OCI-LY3 (cell line): ENCODE measurements at regions not wholly inside any gene's neighbourhood (a gene's known extent, or its start where the extent isn't known, plus 50 kb on each side); places are given as distances from the start of the nearest gene placed in this dataset.

Source experiments
- H2AFZ ChIP-seq: fragments of 200-600, 300-600 bp; shearing (Covaris generic); 2 replicates; pipeline ENCODE4 v1.6.0; 2014; ENCODE audit warnings: antibody characterized with exemption, low read depth, low read length
- H3K27ac ChIP-seq: fragments of 200-600, 300-600 bp; sonication (generic); 2 replicates; pipeline ENCODE4 v1.5.1; 2014; ENCODE audit warnings: mild to moderate bottlenecking, low read length, moderate library complexity, mixed read lengths
- H3K27me3 ChIP-seq: fragments of 200-600, 300-600 bp; sonication (generic); 2 replicates; pipeline ENCODE4 v1.6.1; 2014; ENCODE audit warnings: low read depth, low read length, mixed read lengths
- H3K36me3 ChIP-seq: fragments of 200-600, 300-600 bp; sonication (generic); replicated peaks from 2 replicates; pipeline ENCODE3; 2014; ENCODE audit warnings: low read depth, low read length, mixed read lengths
- H3K4me1 ChIP-seq: fragments of 300-600, 200-600 bp; sonication (generic); 2 replicates; pipeline ENCODE4 v1.6.1; 2014; ENCODE audit warnings: low read length, mixed read lengths
- H3K4me2 ChIP-seq: fragments of 200-600, 300-600 bp; sonication (generic); 2 replicates; pipeline ENCODE4 v1.6.1; 2014; ENCODE audit warnings: low read length, mixed read lengths
- H3K4me3 ChIP-seq: fragments of 300-600, 200-600 bp; sonication (generic); 2 replicates; pipeline ENCODE4 v1.5.1; 2014; ENCODE audit warnings: antibody characterized with exemption, mild to moderate bottlenecking, low read length, moderate library complexity
- H3K79me2 ChIP-seq: fragments of 300-600, 200-600 bp; shearing (Covaris generic); 2 replicates; pipeline ENCODE4 v1.6.1; 2014; ENCODE audit warnings: mild to moderate bottlenecking, low read length, mixed read lengths
- H3K9ac ChIP-seq: fragments of 300-600, 200-600 bp; shearing (Covaris generic); 2 replicates; pipeline ENCODE4 v1.6.0; 2014; ENCODE audit warnings: mild to moderate bottlenecking, low read length, moderate library complexity
- H3K9me3 ChIP-seq: fragments of 200-600, 300-600 bp; shearing (Covaris generic); 2 replicates; pipeline ENCODE4 v1.6.1; 2014; ENCODE audit warnings: low read length, mixed read lengths; ENCODE audit not compliant: insufficient read depth
- H4K20me1 ChIP-seq: fragments of 200-600, 300-600 bp; sonication (generic); 2 replicates; pipeline ENCODE4 v1.6.1; 2016; ENCODE audit warnings: low read length, mixed read lengths; ENCODE audit not compliant: insufficient read depth
- EZH2phosphoT487 ChIP-seq: fragments of 200-600 bp; shearing (Covaris generic); IDR thresholded peaks from 2 replicates; pipeline ENCODE4 v1.6.1; 2018; ENCODE audit warnings: antibody characterized with exemption, mixed run types, low read depth
- TF ChIP-seq, protein P1 (sequence below): fragments of 200-600, 300-600 bp; sonication (generic); IDR thresholded peaks from 2 replicates; pipeline ENCODE4 v1.5.1; 2014; ENCODE audit warnings: antibody characterized with exemption, low read length, low read depth

GRCh38 chr6:27837625-27838057 is 74.6 kb downstream of the OR2B2 start:
- peak overlapping the region; percentile 79 for H2AFZ ChIP-seq
- H3K4me2 ChIP-seq: peak overlapping the region; percentile 70
- H3K4me1 ChIP-seq: peaks cover 23% of the 10 kb centered on the region
- H3K4me3 ChIP-seq: peak overlapping the region; percentile 77
- H3K79me2 ChIP-seq: no peaks in the 10 kb centered on the region
- peak overlapping the region; percentile 84 for H3K9ac ChIP-seq
- H3K36me3 ChIP-seq: no peaks in the 10 kb centered on the region
- H3K9me3 ChIP-seq: peaks cover 13% of the 10 kb centered on the region; the same call in 1 of the 2 replicates
- TF ChIP-seq EZH2phosphoT487: no peak
- TF ChIP-seq, protein P1, sequence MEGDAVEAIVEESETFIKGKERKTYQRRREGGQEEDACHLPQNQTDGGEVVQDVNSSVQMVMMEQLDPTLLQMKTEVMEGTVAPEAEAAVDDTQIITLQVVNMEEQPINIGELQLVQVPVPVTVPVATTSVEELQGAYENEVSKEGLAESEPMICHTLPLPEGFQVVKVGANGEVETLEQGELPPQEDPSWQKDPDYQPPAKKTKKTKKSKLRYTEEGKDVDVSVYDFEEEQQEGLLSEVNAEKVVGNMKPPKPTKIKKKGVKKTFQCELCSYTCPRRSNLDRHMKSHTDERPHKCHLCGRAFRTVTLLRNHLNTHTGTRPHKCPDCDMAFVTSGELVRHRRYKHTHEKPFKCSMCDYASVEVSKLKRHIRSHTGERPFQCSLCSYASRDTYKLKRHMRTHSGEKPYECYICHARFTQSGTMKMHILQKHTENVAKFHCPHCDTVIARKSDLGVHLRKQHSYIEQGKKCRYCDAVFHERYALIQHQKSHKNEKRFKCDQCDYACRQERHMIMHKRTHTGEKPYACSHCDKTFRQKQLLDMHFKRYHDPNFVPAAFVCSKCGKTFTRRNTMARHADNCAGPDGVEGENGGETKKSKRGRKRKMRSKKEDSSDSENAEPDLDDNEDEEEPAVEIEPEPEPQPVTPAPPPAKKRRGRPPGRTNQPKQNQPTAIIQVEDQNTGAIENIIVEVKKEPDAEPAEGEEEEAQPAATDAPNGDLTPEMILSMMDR: no peak
- H4K20me1 ChIP-seq: no peaks in the 10 kb centered on the region
- peak overlapping the region; percentile 95 for H3K27ac ChIP-seq
- H3K27me3 ChIP-seq: no peaks in the 10 kb centered on the region

GRCh38 chr6:27836783-27837624 is 75.2 kb downstream of the OR2B2 start:
- Histone ChIP-seq H4K20me1 (no peaks in the 10 kb centered on the region), H3K4me3 (peak overlapping the region; percentile 77), H3K27ac (peak overlapping the region; percentile 95), H3K27me3 (no peaks in the 10 kb centered on the region), H3K36me3 (no peaks in the 10 kb centered on the region), H3K4me1 (peaks cover 23% of the 10 kb centered on the region), H3K4me2 (peak overlapping the region; percentile 70), H3K9me3 (peaks cover 13% of the 10 kb centered on the region; the same call in 1 of the 2 replicates), H3K9ac (peak overlapping the region; percentile 84), H3K79me2 (no peaks in the 10 kb centered on the region), H2AFZ (peak overlapping the region; percentile 79)
- TF ChIP-seq EZH2phosphoT487: no peak
- TF ChIP-seq, protein P1: no peak

DNA sequence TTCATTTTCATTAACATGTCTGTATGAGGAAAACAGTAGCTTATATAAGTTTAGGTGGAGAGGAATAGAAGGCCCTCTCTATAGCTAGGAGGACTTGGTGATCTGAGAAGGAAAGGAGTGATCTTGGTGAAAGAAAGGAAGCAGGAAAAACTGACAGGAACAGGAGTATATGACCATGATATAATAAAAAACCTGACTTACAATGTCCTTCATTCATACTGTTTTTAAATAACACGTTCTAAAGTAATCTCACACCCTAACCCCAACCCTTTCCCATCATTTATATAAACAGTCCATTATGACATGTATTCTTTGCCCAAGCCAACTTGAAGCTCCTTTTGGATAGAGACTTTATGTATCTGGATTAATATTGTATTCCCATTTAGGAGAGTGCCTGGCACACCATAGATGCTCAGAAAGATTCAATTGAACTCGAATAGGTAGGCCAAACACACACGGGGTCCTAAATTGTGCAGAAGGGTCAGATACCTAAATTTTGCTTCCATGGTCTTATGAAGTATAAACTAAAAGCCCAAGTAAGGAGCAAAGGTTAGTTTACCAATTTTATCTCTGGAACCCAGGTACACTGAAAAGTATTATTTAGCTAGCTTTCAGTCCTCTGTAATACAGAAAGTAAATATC is 75.9 kb downstream of the OR2B2 start:
- H3K27ac ChIP-seq: peak overlapping the region; percentile 95
- TF ChIP-seq, protein P1: no peak
- TF ChIP-seq EZH2phosphoT487: no peak
- H3K36me3 ChIP-seq: no peaks in the 10 kb centered on the region
- peak overlapping the region; percentile 77 for H3K4me3 ChIP-seq
- no peaks in the 10 kb centered on the region for H4K20me1 ChIP-seq
- H3K9me3 ChIP-seq: peaks cover 13% of the 10 kb centered on the region; the same call in 1 of the 2 replicates
- no peaks in the 10 kb centered on the region for H3K27me3 ChIP-seq
- H3K9ac ChIP-seq: peak overlapping the region; percentile 84
- peaks cover 26% of the 10 kb centered on the region for H3K4me1 ChIP-seq
- H2AFZ ChIP-seq: peak overlapping the region; percentile 79; the same call in 1 of the 2 replicates
- H3K79me2 ChIP-seq: no peaks in the 10 kb centered on the region
- peak overlapping the region; percentile 70 for H3K4me2 ChIP-seq

DNA sequence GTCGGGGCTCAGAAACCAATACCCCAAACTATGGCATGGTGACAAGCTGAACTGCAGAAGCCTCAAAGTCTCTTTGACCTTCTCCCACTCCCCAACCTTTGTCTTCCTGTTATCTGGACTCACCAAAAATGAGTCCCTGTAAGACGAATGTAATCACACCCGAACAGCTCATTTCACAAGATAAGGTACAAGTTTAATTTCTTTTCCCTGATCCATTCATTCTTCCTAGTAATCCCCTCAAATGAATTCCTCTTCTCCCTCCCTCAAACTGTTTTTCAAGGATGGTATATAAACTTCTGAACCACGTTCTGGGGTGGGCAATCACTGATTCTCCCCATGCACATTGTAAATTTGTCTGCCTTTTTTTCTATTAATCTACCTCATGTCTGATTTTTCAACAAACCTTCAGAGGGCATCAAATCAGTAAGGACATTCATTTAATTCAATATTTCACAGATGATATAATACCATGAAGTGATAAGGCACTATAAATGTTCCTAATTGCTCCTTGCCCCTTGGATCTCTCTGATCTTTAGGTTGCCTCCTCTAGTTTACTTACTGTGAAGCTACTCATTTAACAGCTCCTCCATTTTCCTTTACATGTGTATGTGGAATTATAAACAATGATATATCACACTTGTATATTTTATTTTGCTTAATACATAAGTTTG is 77.2 kb downstream of the OR2B2 start:
- Histone ChIP-seq H2AFZ (no peak overlapping the region), H3K4me3 (no peak overlapping the region), H3K36me3 (no peaks in the 10 kb centered on the region), H3K9ac (no peak overlapping the region), H3K4me2 (no peak overlapping the region), H3K4me1 (peaks cover 31% of the 10 kb centered on the region), H3K27me3 (no peaks in the 10 kb centered on the region), H3K27ac (no peak overlapping the region), H3K79me2 (no peaks in the 10 kb centered on the region), H3K9me3 (peaks cover 13% of the 10 kb centered on the region; the same call in 1 of the 2 replicates), H4K20me1 (no peaks in the 10 kb centered on the region)
- TF ChIP-seq EZH2phosphoT487: no peak
- TF ChIP-seq, protein P1: no peak
